ENCODE measurements at regions not wholly inside any gene's neighbourhood (a gene's known extent, or its start where the extent isn't known, plus 50 kb on each side); places are given as distances from the start of the nearest gene placed in this dataset.

DNA sequence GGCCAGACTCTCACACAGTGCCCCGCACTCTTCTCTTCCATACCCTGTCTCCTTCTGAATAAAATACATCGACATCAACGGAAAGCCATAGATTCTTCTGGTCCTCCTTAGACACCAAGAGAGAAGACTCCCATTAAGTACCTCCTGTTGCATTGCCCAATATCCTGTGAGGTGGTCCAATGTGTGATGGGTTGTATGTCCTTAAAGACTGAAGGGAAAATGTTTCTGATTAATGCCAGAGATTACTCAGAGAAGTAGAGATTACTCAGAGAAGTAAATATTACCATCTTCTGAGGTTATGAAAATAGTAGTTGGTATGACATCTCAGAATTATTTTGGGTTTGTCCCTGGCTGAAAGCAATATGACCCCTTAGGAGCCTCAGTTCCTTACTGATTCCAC is 60.8 kb upstream of the GALNT15 start:
- H3K27me3 ChIP-seq = no peaks in the 10 kb centered on the region
- no peaks in the 10 kb centered on the region for H3K36me3 ChIP-seq
- no peak for TF ChIP-seq POLR2A (IDR thresholded peaks at IDR 0.05)
- TF ChIP-seq, protein P1, sequence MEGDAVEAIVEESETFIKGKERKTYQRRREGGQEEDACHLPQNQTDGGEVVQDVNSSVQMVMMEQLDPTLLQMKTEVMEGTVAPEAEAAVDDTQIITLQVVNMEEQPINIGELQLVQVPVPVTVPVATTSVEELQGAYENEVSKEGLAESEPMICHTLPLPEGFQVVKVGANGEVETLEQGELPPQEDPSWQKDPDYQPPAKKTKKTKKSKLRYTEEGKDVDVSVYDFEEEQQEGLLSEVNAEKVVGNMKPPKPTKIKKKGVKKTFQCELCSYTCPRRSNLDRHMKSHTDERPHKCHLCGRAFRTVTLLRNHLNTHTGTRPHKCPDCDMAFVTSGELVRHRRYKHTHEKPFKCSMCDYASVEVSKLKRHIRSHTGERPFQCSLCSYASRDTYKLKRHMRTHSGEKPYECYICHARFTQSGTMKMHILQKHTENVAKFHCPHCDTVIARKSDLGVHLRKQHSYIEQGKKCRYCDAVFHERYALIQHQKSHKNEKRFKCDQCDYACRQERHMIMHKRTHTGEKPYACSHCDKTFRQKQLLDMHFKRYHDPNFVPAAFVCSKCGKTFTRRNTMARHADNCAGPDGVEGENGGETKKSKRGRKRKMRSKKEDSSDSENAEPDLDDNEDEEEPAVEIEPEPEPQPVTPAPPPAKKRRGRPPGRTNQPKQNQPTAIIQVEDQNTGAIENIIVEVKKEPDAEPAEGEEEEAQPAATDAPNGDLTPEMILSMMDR (IDR thresholded peaks at IDR 0.05) = no peak
- intact Hi-C loops (cut with DNase I) = no loop called here
- H3K4me3 ChIP-seq = no peak overlapping the region
- H3K9me3 ChIP-seq = no peaks in the 10 kb centered on the region
- 75% methylated on average over 3 of the region's 3 CpGs for WGBS (ENCODE audit: insufficient coverage, low coverage, low lambda C conversion rate, missing lambda C conversion rate)
- H3K4me1 ChIP-seq = no peaks in the 10 kb centered on the region
- DNase-seq (no peak), ATAC-seq (no peak)
- H3K27ac ChIP-seq = no peak overlapping the region

DNA sequence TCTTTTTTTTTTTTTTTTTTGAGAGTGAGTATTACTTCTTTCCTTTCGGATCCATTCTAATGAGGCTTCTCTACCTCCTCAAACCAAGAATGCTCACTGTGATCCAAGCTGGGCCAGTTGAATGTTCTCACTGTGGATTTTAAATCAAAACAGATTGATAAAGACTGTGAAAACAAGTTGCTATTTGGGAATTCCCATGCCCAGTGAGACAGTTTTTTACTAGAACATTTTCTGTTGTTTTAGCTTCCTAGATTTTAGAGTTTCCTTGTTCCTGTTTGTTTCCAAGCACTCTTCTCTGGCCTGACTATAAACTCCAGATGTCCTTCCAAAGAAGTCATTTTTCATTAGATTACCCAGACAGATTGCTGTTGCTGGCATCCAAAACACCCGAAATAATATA is 60.1 kb upstream of the GALNT15 start:
- Histone ChIP-seq H3K4me1 (no peaks in the 10 kb centered on the region), H3K27me3 (no peaks in the 10 kb centered on the region), H3K9me3 (no peaks in the 10 kb centered on the region), H3K27ac (no peak overlapping the region), H3K36me3 (no peaks in the 10 kb centered on the region), H3K4me3 (no peak overlapping the region)
- intact Hi-C loops (cut with DNase I) = no loop called here
- no peak for DNase-seq
- no peak for TF ChIP-seq POLR2A (IDR thresholded peaks at IDR 0.05)
- TF ChIP-seq, protein P1 (IDR thresholded peaks at IDR 0.05) = no peak
- ATAC-seq = no peak
- 76% methylated on average over 2 of the region's 2 CpGs for WGBS (ENCODE audit: insufficient coverage, low coverage, low lambda C conversion rate, missing lambda C conversion rate)

DNA sequence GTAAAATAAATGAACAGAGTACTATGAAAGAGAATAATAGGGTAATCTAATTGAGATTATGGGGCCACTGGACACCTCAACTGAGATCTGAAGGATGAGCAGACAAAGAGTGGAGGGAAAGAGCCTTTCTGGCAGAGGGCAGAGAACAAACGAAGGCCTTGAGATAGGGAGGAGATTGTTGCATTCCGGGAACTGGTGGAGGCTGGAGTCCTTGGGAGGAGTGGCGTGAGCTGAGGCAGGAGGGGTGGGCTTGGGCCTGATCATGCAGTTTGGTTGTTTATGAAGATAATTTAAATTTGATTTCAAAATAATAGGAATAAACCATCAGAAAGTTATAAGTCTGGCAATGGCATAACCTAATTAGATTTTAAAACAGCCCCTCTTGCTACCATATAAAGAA is 59.5 kb upstream of the GALNT15 start:
- DNase-seq (no peak), ATAC-seq (no peak)
- WGBS (ENCODE audit: insufficient coverage, low coverage, low lambda C conversion rate, missing lambda C conversion rate) = 36% methylated on average over 2 of the region's 3 CpGs
- Histone ChIP-seq H3K36me3 (no peaks in the 10 kb centered on the region), H3K27ac (no peak overlapping the region), H3K4me1 (no peaks in the 10 kb centered on the region), H3K4me3 (no peak overlapping the region), H3K27me3 (no peaks in the 10 kb centered on the region), H3K9me3 (no peaks in the 10 kb centered on the region)
- intact Hi-C loops (cut with DNase I) = no loop called here
- TF ChIP-seq, protein P1 (IDR thresholded peaks at IDR 0.05) = no peak
- no peak for TF ChIP-seq POLR2A (IDR thresholded peaks at IDR 0.05)

DNA sequence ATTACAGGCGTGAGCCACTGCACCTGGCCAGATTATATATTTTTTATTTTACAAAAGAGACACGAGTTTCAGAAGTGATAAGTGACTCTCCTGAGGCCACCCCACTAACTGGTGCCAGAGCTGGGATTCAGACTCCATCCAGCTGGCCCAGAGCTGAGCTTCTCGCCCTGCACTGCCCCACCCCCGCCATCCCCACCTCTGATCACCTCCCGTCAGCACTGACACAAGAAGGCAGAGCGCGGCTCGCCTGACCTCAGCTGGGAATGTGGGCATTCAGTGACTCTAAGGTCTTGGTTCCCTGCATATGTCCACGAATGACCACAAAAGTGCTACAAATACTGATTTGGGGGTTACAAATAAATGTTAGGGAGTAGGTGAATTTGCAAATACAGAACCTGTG is 56.1 kb upstream of the GALNT15 start:
- intact Hi-C loops (cut with DNase I) = no loop called here
- TF ChIP-seq, protein P1 (IDR thresholded peaks at IDR 0.05) = no peak
- no peak for TF ChIP-seq POLR2A (IDR thresholded peaks at IDR 0.05)
- DNase-seq (no peak), ATAC-seq (no peak)
- no peaks in the 10 kb centered on the region for H3K36me3 ChIP-seq
- no peaks in the 10 kb centered on the region for H3K27me3 ChIP-seq
- no peak overlapping the region for H3K4me3 ChIP-seq
- no peaks in the 10 kb centered on the region for H3K9me3 ChIP-seq
- WGBS (ENCODE audit: insufficient coverage, low coverage, low lambda C conversion rate, missing lambda C conversion rate) = 83% methylated on average over 8 of the region's 9 CpGs
- H3K27ac ChIP-seq = no peak overlapping the region
- no peaks in the 10 kb centered on the region for H3K4me1 ChIP-seq

DNA sequence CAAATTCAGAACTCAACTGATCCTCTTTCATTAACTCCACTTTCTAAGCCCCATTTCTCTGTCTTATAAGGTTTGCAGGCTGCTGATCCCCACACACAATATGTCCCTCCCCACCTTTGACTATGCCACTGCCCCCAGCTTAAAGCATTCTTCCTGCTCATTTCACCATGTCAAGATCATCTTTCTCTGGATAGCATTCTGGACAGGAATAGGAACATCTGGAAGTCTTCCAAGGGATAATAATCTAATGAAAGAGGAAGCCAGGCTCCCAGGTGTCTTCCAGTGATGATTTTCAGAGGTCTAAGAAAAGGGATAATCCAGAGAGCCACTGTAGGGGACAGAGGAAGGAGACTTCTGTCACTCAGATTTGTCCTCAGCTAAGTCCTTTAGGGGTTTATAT is 54.6 kb upstream of the GALNT15 start:
- Histone ChIP-seq H3K9me3 (no peaks in the 10 kb centered on the region), H3K4me1 (no peaks in the 10 kb centered on the region), H3K4me3 (no peak overlapping the region), H3K36me3 (no peaks in the 10 kb centered on the region), H3K27ac (no peak overlapping the region), H3K27me3 (no peaks in the 10 kb centered on the region)
- no peak for DNase-seq
- intact Hi-C loops (cut with DNase I) = no loop called here
- TF ChIP-seq, protein P1 (IDR thresholded peaks at IDR 0.05) = no peak
- TF ChIP-seq POLR2A (IDR thresholded peaks at IDR 0.05) = no peak
- no peak for ATAC-seq
